ENCODE measurements at regions not wholly inside any gene's neighbourhood (a gene's known extent, or its start where the extent isn't known, plus 50 kb on each side); places are given as distances from the start of the nearest gene placed in this dataset.

GRCh38 chr21:31548688-31549087, 110.8 kb upstream of the SOD1 start:
- no peak for TF ChIP-seq CTCF (IDR thresholded peaks at IDR 0.05; ENCODE audit: low read depth, low read length, poor library complexity, severe bottlenecking)
- no peak for TF ChIP-seq EZH2phosphoT487 (IDR thresholded peaks at IDR 0.05; ENCODE audit: borderline replicate concordance, low read length)
